ENCODE measurements at regions not wholly inside any gene's neighbourhood (a gene's known extent, or its start where the extent isn't known, plus 50 kb on each side); places are given as distances from the start of the nearest gene placed in this dataset.

DNA sequence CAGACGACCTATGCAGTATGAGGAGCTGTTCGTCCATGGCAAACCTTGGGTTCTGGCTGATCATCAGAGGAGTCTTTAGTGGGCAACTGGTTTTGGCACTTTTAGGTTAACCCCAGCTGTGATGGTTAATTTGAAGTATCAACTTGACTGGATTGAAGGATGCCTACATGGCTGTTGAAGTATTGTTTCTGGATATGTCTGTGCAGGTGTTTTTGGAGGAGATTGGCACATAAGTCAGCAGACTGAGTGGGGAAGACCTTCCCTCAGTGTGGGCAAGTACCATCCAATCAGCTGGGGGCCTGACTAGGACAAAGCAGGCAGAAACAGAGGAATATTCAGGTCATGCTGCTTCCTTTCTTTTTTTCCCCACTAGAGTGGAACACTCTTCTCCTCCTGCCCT is 284.1 kb downstream of the NFKBIZ start:
- no peak for TF ChIP-seq CTCF (IDR thresholded peaks at IDR 0.05 in 4 of 5, conservative IDR thresholded peaks at IDR 0.05 in 1 of 5)
- no peak for TF ChIP-seq POLR2A (IDR thresholded peaks at IDR 0.05)

All from gastrocnemius medialis (tissue), 4 donors.